Astrocyte of the spinal cord (primary cell): ENCODE measurements at regions not wholly inside any gene's neighbourhood (a gene's known extent, or its start where the extent isn't known, plus 50 kb on each side); places are given as distances from the start of the nearest gene placed in this dataset.

ENCODE experiments used
- DNase-seq: peaks from one replicate; pipeline ENCODE4 v3.0.0; 2011; ENCODE audit warnings: low read depth, low spot score
- H3K4me3 ChIP-seq: 2 replicates; pipeline ENCODE4 v1.5.1; 2011; ENCODE audit warnings: low read depth, mild to moderate bottlenecking, low read length, moderate library complexity
- CTCF ChIP-seq: IDR thresholded peaks from 2 replicates; pipeline ENCODE4 v1.5.1; 2012; ENCODE audit warnings: low read depth, mild to moderate bottlenecking, low read length, inconsistent platforms
- in situ Hi-C: cut with HindIII; loops from 2 replicates; pipeline ENCODE4 v1.10.0; 2017; ENCODE audit warnings: low sequenced_read_pairs

GRCh38 chr6:78500299-78501089, 366.9 kb upstream of the IRAK1BP1 start:
- no peak for DNase-seq
- in situ Hi-C loops, result no loop called here
- no peak overlapping the region for H3K4me3 ChIP-seq
- no peak for TF ChIP-seq CTCF

GRCh38 chr6:78502386-78502887, 364.9 kb upstream of the IRAK1BP1 start:
- in situ Hi-C loops, result no loop called here
- no peak for DNase-seq
- no peak overlapping the region for H3K4me3 ChIP-seq
- no peak for TF ChIP-seq CTCF

GRCh38 chr6:78505178-78505577, 362.2 kb upstream of the IRAK1BP1 start:
- no peak overlapping the region for H3K4me3 ChIP-seq
- no peak for DNase-seq
- TF ChIP-seq CTCF, result no peak
- in situ Hi-C loops, result no loop called here

GRCh38 chr6:78511009-78511408, 356.3 kb upstream of the IRAK1BP1 start:
- no peak overlapping the region for H3K4me3 ChIP-seq
- TF ChIP-seq CTCF, result no peak
- in situ Hi-C loops, result no loop called here
- DNase-seq, result no peak

- no peak for DNase-seq
- in situ Hi-C loops, result no loop called here
- TF ChIP-seq CTCF, result no peak
- no peak overlapping the region for H3K4me3 ChIP-seq
Observed at GRCh38 chr6:78513856-78514255, 353.5 kb upstream of the IRAK1BP1 start.

- TF ChIP-seq CTCF, result no peak
- H3K4me3 ChIP-seq, result no peak overlapping the region
- in situ Hi-C loops, result no loop called here
- no peak for DNase-seq
Observed at GRCh38 chr6:78515271-78515670, 352.1 kb upstream of the IRAK1BP1 start.
